Daoy (cell line): ENCODE measurements at regions not wholly inside any gene's neighbourhood (a gene's known extent, or its start where the extent isn't known, plus 50 kb on each side); places are given as distances from the start of the nearest gene placed in this dataset.
"Not testable (repeated sequence)": the region's sequence is repeated elsewhere in the genome, so short reads cannot be mapped to it uniquely, and the experiment has no call there.

Experiments
- DNase-seq: peaks from one replicate; pipeline ENCODE4 v3.0.0-alpha.2; 2015; ENCODE audit warnings: low read depth

DNA sequence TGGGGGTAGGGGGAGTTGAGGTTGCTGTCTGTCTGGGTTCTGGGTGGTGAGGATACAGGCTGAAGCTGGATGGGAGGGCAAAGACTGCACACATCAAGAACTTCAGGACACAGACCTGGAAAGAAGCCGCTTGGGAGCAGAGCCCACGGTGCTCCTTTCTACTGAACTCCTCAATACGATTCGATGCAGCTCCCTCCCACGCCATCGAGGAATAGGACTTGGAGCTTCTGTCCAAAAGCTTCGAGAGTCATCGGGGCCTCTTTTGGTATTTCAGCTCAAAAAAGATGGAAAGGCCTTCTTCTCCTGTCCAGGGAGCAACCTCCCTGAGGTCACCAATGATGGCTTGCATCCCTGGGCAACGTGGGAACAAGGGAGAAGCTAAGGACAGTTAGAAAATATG lies 407.1 kb upstream of the MGMT start:
- DNase-seq, result no peak

- DNase-seq, result no peak
These were observed 403.8 kb upstream of the MGMT start for GRCh38 chr10:129063212-129063611.

- DNase-seq, result no peak
These were observed 403.2 kb upstream of the MGMT start for GRCh38 chr10:129063877-129064276.

DNA sequence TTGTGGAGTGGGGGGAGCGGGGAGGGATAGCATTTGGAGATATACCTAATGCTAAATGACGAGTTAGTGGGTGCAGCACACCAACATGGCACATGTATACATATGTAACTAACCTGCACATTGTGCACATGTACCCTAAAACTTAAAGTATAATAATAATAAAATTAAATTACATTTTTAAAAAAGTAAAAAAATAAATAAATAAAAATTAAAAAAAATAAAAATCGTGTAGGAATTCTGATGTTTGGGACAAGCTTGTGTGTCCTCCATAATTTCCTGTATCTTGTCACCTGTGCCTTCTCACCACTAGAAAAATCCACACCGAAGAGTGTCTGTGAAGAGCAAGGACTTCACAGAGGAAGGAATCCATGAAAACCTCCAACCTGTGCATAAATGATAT lies 400.5 kb upstream of the MGMT start:
- DNase-seq, result not testable (repeated sequence)

DNA sequence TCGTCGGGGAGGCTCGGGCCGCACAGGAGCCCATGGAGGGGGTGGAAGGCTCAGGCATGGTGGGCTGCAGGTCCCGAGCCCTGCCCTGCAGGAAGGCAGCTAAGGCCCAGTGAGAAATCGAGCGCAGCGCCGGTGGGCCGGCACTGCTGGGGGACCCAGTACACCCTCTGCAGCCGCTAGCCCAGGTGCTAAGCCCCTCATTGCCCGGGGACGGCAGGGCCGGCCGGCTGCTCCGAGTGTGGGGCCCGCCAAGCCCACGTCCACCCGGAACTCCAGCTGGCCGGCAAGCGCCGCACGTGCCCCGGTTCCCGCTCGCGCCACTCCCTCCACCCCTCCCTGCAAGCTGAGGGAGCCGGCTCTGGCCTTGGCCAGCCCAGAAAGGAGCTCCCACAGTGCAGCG lies 395.6 kb upstream of the MGMT start:
- DNase-seq, result not testable (repeated sequence)

GRCh38 chr10:129074939-129075338 lies 392.1 kb upstream of the MGMT start:
- no peak for DNase-seq

DNA sequence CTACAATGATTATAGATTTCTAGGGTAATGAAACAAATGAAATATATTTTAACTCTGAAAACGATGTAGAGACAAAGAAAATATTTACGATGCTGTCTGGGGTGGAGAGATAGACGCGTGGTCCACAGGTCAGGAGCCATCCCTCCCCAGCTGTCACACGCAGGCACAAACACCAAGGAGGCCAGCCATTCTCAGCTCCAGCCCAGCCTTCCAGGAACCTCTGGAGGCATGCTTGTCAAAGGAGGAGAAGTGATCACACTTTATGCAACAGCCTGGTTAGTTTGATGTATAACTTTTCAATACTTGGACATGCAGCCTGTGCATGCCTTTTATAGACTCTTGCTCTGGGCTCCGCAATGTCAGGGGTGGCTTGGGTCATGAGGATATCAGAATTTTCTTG lies 391.5 kb upstream of the MGMT start:
- no peak for DNase-seq

- DNase-seq, result no peak
These were observed 391.1 kb upstream of the MGMT start for GRCh38 chr10:129075927-129076326.

- no peak for DNase-seq
These were observed 388.7 kb upstream of the MGMT start for GRCh38 chr10:129078346-129078745.

GRCh38 chr10:129078746-129079145 lies 388.3 kb upstream of the MGMT start:
- DNase-seq, result no peak

DNA sequence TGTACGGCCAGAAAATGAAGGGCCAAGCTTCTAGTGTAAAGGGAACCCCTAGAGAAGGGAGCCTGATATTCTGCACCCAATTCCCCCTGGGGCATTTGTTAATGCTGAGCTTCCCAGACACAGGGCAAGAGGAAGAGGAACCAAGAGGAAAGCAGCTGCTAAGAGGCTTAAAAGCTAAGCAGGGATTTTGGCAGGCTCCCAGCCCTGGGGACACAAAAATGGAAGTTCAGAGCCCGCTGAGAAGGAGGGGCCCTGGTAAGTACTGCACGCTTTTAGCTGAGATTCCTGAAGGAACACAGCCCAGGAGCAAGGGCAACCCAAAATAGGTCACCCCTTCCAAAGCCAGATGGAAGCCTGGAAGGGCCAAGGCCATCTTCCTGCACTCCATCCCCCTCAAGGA lies 387.3 kb upstream of the MGMT start:
- no peak for DNase-seq

DNA sequence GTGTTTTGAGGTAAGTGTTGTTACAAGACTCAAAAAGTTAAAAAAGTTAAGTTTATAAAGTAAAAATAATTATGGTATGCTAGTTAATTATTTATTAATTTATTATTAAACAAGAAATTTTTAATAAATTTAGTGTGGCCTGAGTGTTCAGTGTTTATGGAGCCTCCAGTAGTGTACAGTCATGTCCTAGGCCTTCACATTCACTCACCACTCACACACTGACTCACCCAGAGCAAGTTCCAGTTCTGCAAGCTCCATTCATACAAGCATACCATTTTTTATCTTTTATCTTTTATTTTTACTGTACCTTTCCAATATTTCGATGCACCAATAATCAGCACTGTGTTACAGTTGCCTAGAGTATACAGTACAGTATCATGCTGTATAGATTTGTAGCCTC lies 381.2 kb upstream of the MGMT start:
- DNase-seq, result peak; percentile 27

DNA sequence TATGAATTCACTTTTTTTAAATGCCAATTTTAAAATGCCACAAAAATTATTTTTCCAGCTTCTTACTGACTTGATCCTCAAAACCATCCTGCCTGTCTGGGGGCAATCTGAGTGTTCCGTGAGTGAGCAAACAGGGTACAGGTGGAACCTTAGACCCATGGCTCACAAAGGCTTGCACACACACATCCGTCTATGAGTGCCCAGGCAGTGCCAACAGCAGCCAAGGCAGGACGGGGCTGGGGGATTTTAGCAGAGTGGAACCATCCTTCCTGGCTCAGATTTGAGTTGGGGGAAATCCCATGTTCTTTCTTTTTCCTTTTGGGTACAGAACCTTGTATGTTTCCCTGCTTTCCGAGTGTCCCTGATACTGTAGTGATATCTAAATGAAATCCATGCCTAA lies 377.7 kb upstream of the MGMT start:
- no peak for DNase-seq

GRCh38 chr10:129090165-129090564 lies 376.9 kb upstream of the MGMT start:
- DNase-seq, result no peak

- DNase-seq, result no peak
These were observed 376.2 kb upstream of the MGMT start for GRCh38 chr10:129090618-129091366.

DNA sequence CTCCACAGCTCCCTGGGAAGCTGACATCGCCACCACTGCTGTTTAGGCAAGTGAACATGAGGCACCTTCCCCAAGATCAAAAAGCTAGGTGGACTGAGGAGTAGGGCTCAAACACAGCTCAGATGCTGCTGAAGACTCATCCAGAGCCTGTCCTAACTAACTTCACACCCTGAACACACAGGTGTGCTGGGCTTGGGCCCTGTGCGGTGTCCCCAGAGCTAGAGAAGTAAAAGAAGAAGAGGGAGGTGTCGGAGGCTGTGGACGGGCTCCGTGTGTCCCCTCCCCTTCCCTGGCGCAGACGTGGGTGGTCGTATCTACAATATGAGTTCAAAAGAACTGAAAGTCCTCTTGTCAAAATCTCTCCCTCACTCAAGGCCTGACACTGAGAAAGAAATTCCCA lies 373.4 kb upstream of the MGMT start:
- no peak for DNase-seq

DNA sequence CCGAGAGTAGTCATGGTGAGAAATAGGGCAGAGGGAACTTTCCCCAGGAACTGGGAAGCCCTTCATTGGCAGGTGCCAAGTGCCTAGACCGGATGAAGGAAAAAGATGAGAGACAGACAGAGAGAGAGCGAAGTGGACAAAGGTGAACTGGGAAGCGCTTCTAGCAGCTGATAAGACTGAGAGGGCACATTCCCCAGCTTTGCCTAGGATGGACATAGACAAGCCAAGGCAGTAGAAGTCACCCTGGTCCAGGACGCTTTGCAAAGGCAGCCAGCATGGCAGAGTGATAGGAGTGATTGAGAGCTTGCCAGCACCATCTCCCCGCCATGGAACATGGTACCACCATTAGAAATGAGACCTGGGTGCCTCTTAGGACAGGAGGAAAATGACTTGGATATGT lies 372.8 kb upstream of the MGMT start:
- no peak for DNase-seq

DNA sequence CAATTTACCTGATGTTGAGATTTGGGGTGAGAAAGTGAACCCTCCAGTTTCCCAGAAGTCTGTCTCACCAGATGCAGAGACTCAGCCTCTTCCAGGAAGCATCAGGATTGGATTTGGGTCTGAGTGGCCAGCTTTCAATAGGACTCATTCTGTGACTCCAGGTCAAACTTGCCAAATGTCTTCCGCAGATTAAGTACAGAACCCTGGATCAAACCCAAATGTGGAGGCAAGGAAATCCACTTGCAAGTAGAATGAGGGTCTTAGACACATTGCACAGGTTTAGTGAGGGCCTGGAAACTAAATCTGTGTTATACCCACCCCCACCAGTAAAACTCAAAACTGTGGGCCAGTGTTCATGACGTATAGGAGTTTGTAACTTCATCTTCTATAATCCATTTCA lies 372.2 kb upstream of the MGMT start:
- DNase-seq, result no peak

- no peak for DNase-seq
These were observed 371.4 kb upstream of the MGMT start for GRCh38 chr10:129095680-129096064.

- DNase-seq, result peak; percentile 27
These were observed 370.7 kb upstream of the MGMT start for GRCh38 chr10:129096065-129096984.

- DNase-seq, result no peak
These were observed 369.2 kb upstream of the MGMT start for GRCh38 chr10:129097776-129098330.

GRCh38 chr10:129098517-129098916 lies 368.5 kb upstream of the MGMT start:
- no peak for DNase-seq

DNA sequence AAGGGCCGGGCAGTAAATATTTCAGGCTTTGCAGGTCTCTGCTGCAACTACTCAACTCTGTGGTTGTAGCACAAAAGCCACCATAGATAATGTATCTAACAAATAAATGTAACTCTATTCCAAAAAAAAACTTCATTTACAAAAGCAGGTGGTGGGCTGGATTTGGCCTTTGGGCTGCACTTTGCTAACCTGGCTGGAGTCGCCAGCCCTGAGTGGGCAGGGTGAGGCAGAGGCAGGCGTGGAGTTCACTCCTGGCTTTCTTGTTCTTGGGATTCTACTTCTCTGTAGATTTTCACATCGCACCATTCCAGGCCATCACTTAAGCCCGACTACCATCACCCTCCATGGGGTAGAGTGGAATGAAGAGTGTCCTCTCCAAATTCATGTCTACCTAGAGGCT lies 367.6 kb upstream of the MGMT start:
- DNase-seq, result no peak
